ENCODE measurements at regions not wholly inside any gene's neighbourhood (a gene's known extent, or its start where the extent isn't known, plus 50 kb on each side); places are given as distances from the start of the nearest gene placed in this dataset.
A peak's percentile ranks its signal among the peaks of the same experiment; 100 is the strongest.

DNA sequence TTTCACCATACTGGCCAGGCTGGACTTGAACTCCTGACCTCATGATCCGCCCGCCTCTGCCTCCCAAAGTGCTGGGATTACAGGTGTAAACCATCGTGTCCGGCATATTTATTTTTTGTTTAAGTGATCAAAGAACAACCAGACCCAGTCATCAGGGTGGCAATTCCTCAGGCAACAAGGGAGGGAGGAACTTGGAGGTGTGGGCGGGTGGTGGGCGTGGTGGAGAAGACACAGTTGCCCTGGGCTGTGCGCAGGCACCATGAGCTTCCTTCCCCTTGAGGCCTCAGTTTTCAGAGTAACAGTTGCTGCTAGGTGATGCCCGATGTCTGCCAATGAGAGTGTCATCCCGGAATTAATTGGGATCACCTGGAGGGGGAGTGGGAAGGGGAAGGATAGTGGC lies 191.7 kb downstream of the ALG10 start:
- TF ChIP-seq, protein P1, sequence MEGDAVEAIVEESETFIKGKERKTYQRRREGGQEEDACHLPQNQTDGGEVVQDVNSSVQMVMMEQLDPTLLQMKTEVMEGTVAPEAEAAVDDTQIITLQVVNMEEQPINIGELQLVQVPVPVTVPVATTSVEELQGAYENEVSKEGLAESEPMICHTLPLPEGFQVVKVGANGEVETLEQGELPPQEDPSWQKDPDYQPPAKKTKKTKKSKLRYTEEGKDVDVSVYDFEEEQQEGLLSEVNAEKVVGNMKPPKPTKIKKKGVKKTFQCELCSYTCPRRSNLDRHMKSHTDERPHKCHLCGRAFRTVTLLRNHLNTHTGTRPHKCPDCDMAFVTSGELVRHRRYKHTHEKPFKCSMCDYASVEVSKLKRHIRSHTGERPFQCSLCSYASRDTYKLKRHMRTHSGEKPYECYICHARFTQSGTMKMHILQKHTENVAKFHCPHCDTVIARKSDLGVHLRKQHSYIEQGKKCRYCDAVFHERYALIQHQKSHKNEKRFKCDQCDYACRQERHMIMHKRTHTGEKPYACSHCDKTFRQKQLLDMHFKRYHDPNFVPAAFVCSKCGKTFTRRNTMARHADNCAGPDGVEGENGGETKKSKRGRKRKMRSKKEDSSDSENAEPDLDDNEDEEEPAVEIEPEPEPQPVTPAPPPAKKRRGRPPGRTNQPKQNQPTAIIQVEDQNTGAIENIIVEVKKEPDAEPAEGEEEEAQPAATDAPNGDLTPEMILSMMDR (IDR thresholded peaks at IDR 0.05; ENCODE audit: unreplicated experiment in 3 of 3): no peak
- H3K4me3 Mint-ChIP-seq: no peak overlapping the region

DNA sequence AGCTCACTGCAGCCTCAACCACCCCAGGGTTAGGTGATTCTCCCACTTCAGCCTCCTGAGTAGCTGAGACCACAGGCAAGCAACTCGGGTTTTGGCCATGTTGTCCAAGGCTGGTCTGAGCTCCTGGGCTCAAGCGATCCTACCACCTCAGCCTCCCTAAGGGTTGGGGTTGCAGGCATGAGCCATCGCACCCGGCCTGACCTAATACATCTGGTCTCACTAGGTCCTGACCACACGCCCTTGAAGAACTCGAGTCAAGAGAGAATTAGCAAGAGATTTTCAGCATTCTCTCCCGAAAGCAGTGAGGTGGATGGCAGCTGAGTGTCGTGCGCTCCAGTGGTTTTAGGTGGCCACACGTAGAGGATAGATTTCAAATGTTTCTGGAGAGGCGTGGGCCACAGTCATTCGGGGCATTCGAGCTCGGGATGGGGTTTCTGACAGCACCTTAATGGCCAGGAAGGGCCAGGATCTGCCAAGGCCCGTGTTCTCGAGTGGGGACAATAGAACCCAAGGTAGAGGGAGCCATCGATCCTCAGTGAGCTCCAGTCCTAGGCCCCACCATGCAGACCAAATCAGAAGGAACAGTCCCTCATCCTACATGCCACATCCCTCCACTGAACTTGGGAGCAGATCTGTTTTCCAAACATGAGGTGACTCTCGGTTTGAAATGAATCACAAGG lies 193.1 kb downstream of the ALG10 start:
- H3K9me3 Mint-ChIP-seq: peaks cover 51% of the 10 kb centered on the region
- no peaks in the 10 kb centered on the region for H3K4me1 Mint-ChIP-seq
- TF ChIP-seq, protein P1 (IDR thresholded peaks at IDR 0.05; ENCODE audit: unreplicated experiment in 3 of 3): no peak
- H3K27ac Mint-ChIP-seq: no peak overlapping the region
- no peak overlapping the region for H3K4me3 Mint-ChIP-seq
- H3K27me3 Mint-ChIP-seq (ENCODE audit: low read depth): no peaks in the 10 kb centered on the region
- H3K36me3 Mint-ChIP-seq (ENCODE audit: low read depth): peaks cover 10% of the 10 kb centered on the region

More for the DNA sequence above, 191.7 kb downstream of the ALG10 start:
- Mint-ChIP-seq H3K9me3 (peaks cover 51% of the 10 kb centered on the region), H3K4me1 (no peaks in the 10 kb centered on the region), H3K27ac (no peak overlapping the region), H3K36me3 (ENCODE audit: low read depth) (peaks cover 10% of the 10 kb centered on the region), H3K27me3 (ENCODE audit: low read depth) (no peaks in the 10 kb centered on the region)

DNA sequence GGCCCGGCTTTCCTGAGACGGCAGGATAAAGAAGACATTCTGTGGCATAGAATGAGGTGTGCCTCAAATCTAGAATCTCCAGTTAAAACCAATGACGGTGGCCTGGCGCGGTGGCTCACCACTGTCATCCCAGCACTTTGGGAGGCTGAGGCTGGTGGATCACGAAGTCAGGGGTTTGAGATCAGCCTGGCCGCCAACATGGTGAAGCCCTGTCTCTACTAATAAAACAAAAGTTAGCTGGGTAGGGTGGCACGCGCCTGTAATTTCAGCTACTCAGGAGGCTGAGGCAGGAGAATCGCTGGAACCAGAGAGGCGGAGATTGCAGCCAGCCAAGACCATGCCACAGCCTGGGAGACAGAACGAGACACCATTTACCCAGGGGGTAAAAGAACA lies 193.6 kb downstream of the ALG10 start:
- Mint-ChIP-seq H3K27ac (no peak overlapping the region), H3K36me3 (ENCODE audit: low read depth) (peaks cover 10% of the 10 kb centered on the region), H3K4me3 (no peak overlapping the region), H3K27me3 (ENCODE audit: low read depth) (no peaks in the 10 kb centered on the region), H3K4me1 (no peaks in the 10 kb centered on the region), H3K9me3 (peaks cover 48% of the 10 kb centered on the region)
- TF ChIP-seq, protein P1 (IDR thresholded peaks at IDR 0.05; ENCODE audit: unreplicated experiment in 3 of 3): no peak

DNA sequence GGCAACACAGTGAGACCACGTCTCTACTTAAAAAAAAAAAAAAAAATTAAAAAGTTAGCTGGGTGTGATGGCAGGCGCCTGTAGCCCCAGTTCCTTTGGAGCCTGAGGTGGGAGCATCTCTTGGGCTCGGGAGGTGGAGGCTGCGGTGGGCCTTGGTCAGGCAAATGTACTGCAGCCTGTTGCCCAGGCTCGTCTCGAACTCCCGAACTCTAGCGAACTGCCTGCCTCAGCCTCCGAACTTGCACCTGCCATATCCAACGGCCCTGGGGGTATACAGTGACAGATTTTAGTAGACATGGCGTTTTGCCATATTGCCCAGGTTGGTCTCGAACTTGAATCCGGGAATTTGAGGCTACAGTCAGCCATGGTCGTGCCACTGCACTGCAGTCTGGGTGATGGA lies 195.4 kb downstream of the ALG10 start:
- Mint-ChIP-seq H3K36me3 (ENCODE audit: low read depth) (peaks cover 10% of the 10 kb centered on the region), H3K27ac (no peak overlapping the region), H3K27me3 (ENCODE audit: low read depth) (no peaks in the 10 kb centered on the region)

DNA sequence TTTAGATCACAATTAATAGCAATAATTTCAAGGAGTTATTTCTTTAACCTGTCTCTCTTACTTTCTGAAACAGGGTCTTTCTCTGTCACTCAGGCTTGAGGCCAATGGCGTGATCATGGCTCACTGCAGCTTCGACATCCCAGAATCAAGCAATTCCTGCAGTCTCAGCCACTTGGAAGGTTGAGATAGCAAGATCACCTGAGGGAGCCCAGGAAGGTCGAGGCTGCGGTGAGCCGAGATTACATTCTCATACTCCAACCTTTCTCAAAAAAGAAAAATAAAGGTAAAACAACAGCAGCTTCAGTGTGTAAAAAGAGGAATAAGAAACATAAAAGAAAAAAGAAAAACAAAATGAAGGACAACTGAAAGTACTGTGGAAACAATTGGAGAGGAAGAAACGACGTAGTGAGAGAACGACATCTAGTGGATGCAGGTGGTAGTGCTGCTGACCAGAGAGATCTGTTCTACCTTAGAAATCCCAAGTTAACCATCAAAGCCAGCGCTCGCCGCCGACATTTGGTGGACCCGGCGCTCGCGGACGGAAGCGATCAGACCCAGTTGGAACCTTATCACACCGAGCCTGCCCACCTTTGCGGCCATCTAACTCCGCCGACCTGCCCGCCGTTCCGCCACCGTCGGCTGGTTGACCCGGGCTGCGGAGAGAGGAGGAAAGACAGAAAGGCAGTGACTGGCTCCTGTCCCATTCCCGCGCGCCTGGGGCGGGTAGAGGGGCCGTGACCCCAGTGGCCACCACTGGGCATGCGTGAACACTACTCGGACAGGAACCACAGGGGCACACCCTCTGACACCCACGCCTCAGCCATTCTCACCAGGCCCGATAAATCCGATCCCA lies 196.1 kb downstream of the ALG10 start:
- no peaks in the 10 kb centered on the region for H3K27me3 Mint-ChIP-seq (ENCODE audit: low read depth)
- peaks cover 10% of the 10 kb centered on the region for H3K36me3 Mint-ChIP-seq (ENCODE audit: low read depth)
- TF ChIP-seq, protein P1 (IDR thresholded peaks at IDR 0.05; ENCODE audit: unreplicated experiment in 3 of 3): peak in 2 of 3 experiments; percentile 25 to 42
- peaks cover 53% of the 10 kb centered on the region for H3K9me3 Mint-ChIP-seq
- no peak overlapping the region for H3K27ac Mint-ChIP-seq
- no peak overlapping the region for H3K4me3 Mint-ChIP-seq
- no peaks in the 10 kb centered on the region for H3K4me1 Mint-ChIP-seq

More for the DNA sequence above, 195.4 kb downstream of the ALG10 start:
- peaks cover 51% of the 10 kb centered on the region for H3K9me3 Mint-ChIP-seq
- H3K4me3 Mint-ChIP-seq: no peak overlapping the region
- no peaks in the 10 kb centered on the region for H3K4me1 Mint-ChIP-seq
- TF ChIP-seq, protein P1 (IDR thresholded peaks at IDR 0.05; ENCODE audit: unreplicated experiment in 3 of 3): no peak

All from nephron (organoid).